ENCODE measurements at regions not wholly inside any gene's neighbourhood (a gene's known extent, or its start where the extent isn't known, plus 50 kb on each side); places are given as distances from the start of the nearest gene placed in this dataset.

- DNase-seq (ENCODE audit: low read depth) = no peak
These were observed 171.3 kb upstream of the GAS1 start for GRCh38 chr9:87118594-87118993.

DNA sequence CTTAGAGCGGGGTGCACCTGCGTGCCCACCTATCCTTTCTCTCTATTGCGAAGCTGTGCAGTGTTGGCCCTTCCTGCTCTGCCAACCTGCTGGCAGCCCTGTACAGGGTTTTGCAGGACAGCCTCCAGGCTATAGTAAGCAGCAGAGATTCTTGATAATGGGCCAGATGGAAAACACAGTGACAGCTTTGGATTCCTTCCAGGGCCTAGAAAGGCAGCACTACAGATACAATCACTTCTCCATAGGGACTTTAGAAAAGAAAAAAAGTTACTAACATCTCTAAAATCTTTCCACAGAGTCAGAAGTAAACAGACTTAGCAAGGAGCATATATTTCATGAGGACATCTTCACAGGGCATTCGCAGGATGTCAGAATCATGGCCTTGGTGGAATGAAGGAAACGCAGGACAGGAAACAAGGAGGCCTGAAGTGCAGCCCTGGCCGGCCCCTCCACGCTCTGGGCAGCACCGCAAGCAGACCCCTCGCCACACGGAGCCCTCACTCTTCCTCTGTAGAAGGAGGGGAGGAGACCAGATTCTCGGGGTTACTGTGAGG is 172.1 kb upstream of the GAS1 start:
- DNase-seq (ENCODE audit: low read depth) = peak; percentile 52

DNA sequence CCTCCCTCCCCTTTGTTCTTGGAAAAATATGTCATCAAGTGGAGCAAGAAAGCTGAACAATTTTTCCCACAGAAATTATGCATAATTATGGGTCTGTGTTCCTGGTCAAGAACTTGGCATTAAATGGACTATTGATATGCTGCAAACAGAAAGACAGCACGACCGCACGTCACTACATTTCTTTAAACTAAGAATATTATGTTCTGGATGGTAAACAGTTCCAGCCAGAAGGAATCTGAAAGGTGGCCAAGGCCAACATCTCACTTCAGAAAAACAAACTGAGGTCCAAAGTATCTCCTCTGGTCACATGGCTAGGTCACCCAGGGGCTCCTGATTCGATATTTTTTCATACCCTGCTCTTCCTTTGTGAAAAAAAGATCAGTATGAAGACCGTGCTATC is 173.3 kb upstream of the GAS1 start:
- DNase-seq (ENCODE audit: low read depth) = no peak

- peak; percentile 58 for DNase-seq (ENCODE audit: low read depth)
These were observed 175.8 kb upstream of the GAS1 start for GRCh38 chr9:87122947-87123685.

DNA sequence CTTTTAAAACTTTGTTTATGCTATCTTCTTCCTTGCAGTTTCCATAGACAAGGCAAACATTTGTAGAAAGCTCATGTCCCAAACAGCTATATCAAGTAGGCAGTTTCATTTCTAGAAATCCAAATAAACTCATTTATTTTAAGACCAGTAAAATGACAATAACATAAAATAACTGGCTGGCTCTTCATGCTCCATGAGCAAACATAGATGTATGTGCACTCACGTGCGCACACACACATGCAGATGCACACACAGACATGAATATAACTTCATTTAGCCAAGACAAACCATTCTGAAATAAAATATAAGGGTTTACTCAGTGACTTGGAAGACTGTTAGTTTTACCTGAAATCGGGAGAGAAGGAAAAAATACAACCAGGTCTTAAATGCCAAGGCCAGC is 176.5 kb upstream of the GAS1 start:
- no peak for DNase-seq (ENCODE audit: low read depth)

DNA sequence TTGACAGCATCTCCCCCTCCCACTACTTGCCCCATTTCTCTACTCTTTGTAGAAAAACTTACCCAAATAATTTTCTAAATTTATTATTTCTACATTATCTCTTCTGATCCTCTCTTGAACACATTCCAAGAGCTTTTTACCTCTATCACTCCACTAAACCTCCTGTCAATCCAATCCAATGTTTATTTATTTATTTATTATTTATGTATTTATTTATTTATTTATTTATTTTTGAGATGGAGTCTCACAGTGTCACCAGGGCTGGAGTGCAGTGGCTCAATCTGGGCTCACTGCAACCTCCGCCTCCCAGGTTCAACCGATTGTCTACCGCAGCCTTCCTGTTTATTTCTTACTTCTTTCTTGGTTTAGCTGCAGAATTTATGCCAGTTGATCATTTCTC is 178.5 kb upstream of the GAS1 start:
- no peak for DNase-seq (ENCODE audit: low read depth)

GRCh38 chr9:87127543-87127942 is 180.2 kb upstream of the GAS1 start:
- DNase-seq (ENCODE audit: low read depth) = no peak

DNA sequence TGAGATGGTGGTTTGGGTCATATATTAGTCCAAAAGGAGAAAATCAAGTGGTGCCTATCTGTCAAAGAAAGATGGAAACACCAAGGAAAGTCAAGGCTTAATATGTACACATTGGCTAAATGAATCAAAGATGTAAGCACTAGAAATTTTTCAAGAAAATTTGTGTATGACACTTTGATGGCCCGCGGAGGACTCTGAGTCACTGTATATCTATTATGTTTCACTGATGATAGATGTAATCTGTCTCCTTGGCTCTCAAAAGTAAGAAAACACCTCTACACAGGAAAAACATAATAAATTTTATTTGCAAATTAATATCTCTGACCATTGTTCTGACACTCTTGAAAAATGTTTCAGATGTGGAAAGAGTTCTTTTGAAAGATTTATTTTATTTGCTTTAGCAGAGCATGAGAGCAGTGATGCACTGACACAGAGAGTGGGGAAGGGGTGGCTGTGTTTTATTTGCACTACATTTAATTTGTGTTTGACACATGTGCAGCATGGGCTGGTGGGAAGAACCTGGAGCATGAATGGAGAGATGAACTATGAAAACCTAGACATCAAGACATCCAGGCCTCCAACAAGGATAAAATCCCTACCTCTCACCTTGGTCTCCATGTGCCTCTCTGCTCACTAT is 180.8 kb upstream of the GAS1 start:
- no peak for DNase-seq (ENCODE audit: low read depth)

DNA sequence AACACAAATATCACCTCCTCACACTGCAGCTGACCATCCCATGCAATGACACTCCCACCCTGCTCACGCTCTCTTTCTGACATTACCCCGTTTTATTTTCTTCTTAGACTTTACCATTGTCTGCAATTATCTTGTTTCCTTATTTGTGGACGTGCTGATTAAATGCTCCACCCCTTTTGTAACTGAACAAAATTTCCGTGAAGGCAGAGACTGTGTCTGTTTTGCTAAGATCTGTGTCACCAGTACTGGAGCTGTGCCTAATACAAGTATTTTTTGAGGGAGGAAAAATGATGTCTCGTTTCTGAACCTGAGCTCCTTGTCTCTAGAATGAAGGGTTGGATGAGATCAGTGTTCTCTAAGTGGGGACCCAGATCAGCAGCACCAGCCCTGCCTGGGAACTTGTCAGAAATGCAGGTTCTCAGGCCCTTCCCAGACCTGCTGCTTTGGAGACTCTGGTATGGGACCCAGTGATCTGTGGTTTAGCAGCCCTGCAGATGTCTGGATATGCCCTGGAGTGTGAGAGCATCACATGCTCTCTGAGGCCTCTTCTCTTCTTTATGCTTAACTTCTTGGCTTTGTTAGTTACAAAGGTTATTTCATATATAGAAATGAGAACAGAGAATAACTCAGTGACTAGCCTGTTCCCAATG is 181.7 kb upstream of the GAS1 start:
- DNase-seq (ENCODE audit: low read depth) = no peak

GRCh38 chr9:87135074-87135473 is 187.8 kb upstream of the GAS1 start:
- DNase-seq (ENCODE audit: low read depth) = no peak

DNA sequence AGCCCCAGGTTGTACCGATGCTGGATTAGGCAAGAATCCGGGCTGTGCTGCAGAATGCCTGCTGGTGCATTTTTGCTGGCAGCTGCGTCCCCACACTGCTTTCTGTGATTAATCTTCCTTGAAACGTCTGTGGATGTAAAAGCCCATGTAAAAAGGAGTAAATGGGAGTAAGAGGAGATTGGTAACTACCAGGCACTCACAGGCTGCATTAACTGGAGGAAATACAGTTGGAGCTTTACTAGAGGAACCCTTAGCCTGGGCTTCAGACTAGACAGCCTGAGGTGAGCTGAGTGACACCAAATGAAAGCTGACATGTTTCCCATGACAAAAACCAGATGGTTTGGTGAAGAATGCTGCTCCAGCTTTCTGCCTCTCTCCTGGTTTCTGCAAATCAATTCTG is 190.4 kb upstream of the GAS1 start:
- no peak for DNase-seq (ENCODE audit: low read depth)

DNA sequence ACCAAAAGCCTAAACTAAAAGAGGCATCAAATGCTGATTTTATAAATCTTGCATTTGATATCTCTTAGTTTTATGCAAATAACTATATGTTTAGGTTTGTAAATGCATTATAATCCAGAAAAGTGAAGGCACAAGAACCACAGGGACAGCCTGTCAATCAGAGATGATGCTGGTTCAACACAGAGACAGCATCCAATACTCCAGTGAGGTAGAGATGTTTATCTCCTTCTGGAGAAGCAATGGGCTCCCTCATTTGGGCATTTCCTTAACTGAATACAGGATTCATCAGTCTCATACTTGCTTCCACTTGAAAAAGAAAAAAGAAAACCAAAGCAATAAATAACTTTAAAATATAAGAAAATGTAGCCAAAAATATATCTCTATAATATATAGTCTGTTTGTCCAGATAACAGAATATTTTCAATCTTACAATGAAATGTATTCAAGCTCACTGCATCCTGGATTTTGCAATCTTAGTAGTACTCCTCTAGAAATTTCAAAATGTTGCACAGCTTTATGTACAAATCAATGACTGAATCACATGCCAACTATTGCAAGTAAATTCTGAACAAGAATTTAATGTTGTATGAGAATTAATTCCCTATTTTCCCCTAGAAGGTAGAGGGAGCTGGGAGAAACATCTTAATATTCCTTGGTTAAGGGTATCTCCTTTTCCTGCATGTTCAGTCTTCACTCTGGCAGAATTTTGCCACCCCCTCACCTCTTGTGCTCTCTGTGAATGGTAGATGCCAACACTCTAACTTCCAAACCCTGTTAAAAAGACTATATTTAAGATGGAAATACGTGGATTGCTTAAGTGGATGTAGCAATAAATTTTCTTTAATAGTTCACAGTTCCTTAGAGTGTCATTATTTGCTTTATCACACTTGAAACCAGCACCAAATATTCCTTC is 191.1 kb upstream of the GAS1 start:
- no peak for DNase-seq (ENCODE audit: low read depth)

DNA sequence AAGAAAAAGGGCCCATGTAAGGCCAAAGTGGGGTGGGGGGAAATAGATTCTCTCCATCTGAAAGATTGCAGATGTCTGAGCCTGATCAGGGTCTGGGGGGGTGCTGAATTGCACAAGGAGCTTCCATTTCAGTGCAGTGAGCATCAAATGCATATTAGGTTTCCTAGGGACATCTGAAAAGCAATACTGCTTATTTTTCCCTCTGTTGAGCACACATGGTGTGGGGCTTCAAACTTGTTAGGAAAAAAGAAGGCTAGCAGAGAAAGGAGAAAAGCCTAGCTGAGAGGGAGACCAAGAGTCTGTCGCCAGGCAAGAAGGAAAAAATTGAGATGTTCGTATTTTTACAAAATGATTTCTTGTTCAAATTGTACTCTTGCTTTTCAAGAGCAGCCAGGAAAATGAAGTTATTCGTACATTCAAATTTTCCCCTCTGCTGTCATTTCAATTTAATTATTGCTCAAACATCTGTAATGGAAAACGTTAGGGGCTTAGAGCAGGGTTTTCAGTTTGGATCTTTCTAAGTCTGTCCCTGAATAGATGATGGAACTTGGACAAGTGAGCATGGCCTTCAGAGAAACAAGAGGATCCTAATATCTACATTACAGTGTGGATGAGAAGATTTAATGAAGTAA is 191.9 kb upstream of the GAS1 start:
- DNase-seq (ENCODE audit: low read depth) = no peak

GRCh38 chr9:87140142-87140541 is 192.8 kb upstream of the GAS1 start:
- DNase-seq (ENCODE audit: low read depth) = no peak

DNA sequence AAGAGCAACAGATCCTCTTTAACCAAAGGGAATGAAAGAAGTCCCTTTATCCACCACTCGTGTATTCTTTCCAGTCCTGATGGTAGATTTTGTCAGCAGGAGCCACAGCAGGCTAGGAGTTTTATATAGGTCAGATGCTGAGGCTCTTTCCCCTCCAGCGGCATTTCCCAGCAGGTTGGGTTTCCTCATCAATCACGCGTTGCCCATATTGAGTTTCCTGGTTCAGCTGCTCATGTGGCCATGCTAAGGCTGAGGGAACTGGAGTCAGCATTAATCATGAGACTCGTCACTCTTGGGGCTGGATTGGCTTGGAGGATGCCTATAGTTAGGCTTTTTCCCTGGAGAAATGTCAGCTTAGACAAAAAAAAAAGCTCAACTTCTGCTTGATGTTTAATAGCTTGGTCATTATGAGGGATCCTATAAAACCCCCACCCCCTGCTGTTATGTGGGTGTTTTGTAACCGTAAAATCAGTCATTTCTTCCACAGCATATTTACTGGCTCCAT is 193.4 kb upstream of the GAS1 start:
- DNase-seq (ENCODE audit: low read depth) = peak; percentile 71

GRCh38 chr9:87141124-87141523 is 193.8 kb upstream of the GAS1 start:
- no peak for DNase-seq (ENCODE audit: low read depth)

DNA sequence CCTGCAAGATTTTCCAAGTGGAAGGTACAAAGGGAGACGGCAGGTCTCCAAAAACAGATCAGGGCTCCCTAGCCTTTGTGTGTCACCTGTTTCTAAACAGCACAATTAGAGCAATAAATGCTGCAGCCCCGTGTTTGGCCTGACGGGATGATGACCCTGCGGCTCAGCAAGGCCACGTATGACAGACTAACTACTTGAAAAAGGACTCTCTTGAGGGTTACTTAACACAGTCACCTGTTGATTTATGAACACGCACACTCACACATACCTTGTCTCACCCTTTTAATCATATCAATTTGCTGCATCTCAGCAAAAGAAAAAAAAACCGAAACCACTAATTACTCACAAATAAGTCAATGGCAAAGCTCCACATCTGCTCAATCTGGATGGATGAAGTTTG is 199.6 kb upstream of the GAS1 start:
- no peak for DNase-seq (ENCODE audit: low read depth)

- DNase-seq (ENCODE audit: low read depth) = no peak
These were observed 200.5 kb upstream of the GAS1 start for GRCh38 chr9:87147839-87148238.

DNA sequence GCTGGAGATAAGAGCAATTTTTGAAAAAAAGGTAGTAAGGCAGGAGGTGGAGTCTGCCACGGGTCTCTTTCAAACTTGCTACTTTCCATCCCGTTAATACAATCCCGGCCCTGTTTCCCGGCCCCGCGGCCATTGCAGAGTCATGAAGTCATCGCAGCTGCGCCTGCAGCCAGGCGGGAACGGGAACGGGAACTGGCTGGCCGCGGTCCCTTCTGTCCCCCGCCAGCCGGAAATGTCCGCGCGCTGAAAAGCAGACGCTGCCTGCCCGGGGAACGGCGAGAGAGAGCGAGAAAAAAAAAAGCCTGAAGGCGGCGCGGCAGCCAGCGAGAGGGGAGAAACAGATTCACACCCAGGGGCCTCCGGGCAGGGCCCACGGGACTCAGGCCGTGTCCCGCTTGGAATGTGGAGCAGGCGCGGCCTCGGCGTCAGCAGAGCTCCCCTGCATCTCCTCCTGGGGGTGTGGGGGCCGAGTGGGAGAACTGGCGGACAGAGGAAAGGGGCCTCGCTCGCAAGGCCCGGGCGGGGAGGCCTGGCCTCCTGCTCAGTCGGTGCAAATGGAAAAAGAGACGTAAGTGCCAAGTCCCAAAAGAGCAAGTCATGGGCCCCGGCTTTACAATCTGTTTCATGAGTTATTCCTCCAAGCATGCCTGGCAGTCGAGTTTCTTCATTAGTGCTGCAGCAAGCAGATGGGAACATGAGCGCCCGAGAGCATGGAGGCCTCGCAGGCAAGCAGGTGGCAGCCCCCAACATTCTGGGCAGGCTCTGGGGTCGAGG is 201.2 kb upstream of the GAS1 start:
- DNase-seq (ENCODE audit: low read depth) = peak; percentile 87

- no peak for DNase-seq (ENCODE audit: low read depth)
These were observed 202.5 kb upstream of the GAS1 start for GRCh38 chr9:87149799-87150198.

Measured in Daoy (cell line).